Kidney (tissue), 13 donors: ENCODE measurements at regions not wholly inside any gene's neighbourhood (a gene's known extent, or its start where the extent isn't known, plus 50 kb on each side); places are given as distances from the start of the nearest gene placed in this dataset.
A peak's percentile ranks its signal among the peaks of the same experiment; 100 is the strongest.

Source experiments
- DNase-seq, 5 donors: peaks; one replicate each; pipeline ENCODE4 v3.0.0-alpha.2; 2013 to 2020
- FAIRE-seq: peaks from 2 replicates; lab custom pipeline; 2012; peaks lifted over from hg19 to GRCh38; lab: Jason Lieb, UNC
- H3K27ac ChIP-seq, 2 donors: one replicate each; pipeline ENCODE4 v1.7.0; 2013; ENCODE audit warnings: low read depth in 2 of 2, low read length in 2 of 2, inconsistent platforms in 1 of 2
- H3K27me3 ChIP-seq: one replicate; pipeline ENCODE4 v1.7.1; 2013; ENCODE audit warnings: low read length, inconsistent platforms; ENCODE audit not compliant: control insufficient read depth, insufficient read depth
- H3K36me3 ChIP-seq, 3 donors: one replicate each; pipeline versions ENCODE4 v1.7.0 to v1.7.1; 2013; ENCODE audit warnings: low read length in 3 of 3, control low read depth in 1 of 3, inconsistent platforms in 1 of 3; ENCODE audit not compliant: insufficient read depth in 3 of 3, control insufficient read depth in 2 of 3
- H3K4me1 ChIP-seq, 3 donors: one replicate each; pipeline versions ENCODE4 v1.7.0 to v1.7.1; 2013; ENCODE audit warnings: low read length in 3 of 3, inconsistent platforms in 1 of 3, low read depth in 1 of 3; ENCODE audit not compliant: control insufficient read depth in 2 of 3, insufficient read depth in 2 of 3
- H3K4me3 ChIP-seq, 3 donors: one replicate each; pipeline versions ENCODE4 v1.7.0 to v1.8.1; 2013; ENCODE audit warnings: low read length in 3 of 3, control low read depth in 1 of 3, inconsistent platforms in 1 of 3
- H3K9ac ChIP-seq, 3 donors: one replicate each; pipeline versions ENCODE4 v1.7.0 to v1.7.1; 2013; ENCODE audit warnings: low read length in 3 of 3, control low read depth in 1 of 3, inconsistent platforms in 1 of 3
- H3K9me3 ChIP-seq, 3 donors: one replicate each; pipeline versions ENCODE4 v1.7.0 to v1.7.1; 2013; ENCODE audit warnings: low read length in 3 of 3, control low read depth in 1 of 3, inconsistent platforms in 1 of 3; ENCODE audit not compliant: control insufficient read depth in 2 of 3, insufficient read depth in 1 of 3
- intact Hi-C: fragments of 100-400 bp; cut with DNase I; formaldehyde crosslinking; loops from one replicate; pipeline ENCODE4 v1.11.1; 2022
- TF ChIP-seq, protein P1 (sequence below): IDR thresholded peaks from 3 replicates; pipeline ENCODE4 v1.5.1; 2012; ENCODE audit warnings: mild to moderate bottlenecking, moderate library complexity, borderline replicate concordance; ENCODE audit not compliant: insufficient read depth; ENCODE audit errors: extremely low read depth
- donor health status: control.
- donor health status: control.
- donor health status: control.
- donor health status: control.
- donor health status: control.
- donor health status: DM: yes; HTN: yes; CAD: no.
- donor health status: Normal renal cell carcinoma (clear cell type).

DNA sequence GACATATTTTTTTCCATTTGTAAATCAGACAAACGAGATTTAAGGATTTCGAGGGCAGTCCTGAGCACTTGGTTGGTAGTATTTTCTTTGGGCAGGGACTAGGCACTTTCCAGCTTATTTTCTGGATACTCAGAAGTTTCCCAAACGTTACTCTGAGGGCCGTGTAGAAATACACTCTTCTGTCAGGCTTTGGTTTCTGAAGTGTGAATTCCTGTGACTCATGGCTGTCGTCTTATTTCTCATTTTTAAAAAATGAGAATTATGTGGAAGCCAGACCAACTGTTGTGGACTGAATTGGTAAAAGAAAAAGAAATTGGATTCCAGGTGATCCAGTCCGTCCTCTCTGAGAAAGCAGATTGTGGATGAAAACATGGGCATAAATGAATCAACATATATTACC is 658.6 kb upstream of the FANCL start:
- intact Hi-C loops, result no loop called here
- no peak for FAIRE-seq
- Histone ChIP-seq H3K4me1 (no peaks in the 10 kb centered on the region), H3K9me3 (no peaks in the 10 kb centered on the region), H3K36me3 (no peaks in the 10 kb centered on the region), H3K4me3 (no peak overlapping the region), H3K27ac (no peak overlapping the region), H3K27me3 (no peaks in the 10 kb centered on the region), H3K9ac (no peak overlapping the region)
- TF ChIP-seq, protein P1, sequence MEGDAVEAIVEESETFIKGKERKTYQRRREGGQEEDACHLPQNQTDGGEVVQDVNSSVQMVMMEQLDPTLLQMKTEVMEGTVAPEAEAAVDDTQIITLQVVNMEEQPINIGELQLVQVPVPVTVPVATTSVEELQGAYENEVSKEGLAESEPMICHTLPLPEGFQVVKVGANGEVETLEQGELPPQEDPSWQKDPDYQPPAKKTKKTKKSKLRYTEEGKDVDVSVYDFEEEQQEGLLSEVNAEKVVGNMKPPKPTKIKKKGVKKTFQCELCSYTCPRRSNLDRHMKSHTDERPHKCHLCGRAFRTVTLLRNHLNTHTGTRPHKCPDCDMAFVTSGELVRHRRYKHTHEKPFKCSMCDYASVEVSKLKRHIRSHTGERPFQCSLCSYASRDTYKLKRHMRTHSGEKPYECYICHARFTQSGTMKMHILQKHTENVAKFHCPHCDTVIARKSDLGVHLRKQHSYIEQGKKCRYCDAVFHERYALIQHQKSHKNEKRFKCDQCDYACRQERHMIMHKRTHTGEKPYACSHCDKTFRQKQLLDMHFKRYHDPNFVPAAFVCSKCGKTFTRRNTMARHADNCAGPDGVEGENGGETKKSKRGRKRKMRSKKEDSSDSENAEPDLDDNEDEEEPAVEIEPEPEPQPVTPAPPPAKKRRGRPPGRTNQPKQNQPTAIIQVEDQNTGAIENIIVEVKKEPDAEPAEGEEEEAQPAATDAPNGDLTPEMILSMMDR, result no peak
- DNase-seq, result no peak

DNA sequence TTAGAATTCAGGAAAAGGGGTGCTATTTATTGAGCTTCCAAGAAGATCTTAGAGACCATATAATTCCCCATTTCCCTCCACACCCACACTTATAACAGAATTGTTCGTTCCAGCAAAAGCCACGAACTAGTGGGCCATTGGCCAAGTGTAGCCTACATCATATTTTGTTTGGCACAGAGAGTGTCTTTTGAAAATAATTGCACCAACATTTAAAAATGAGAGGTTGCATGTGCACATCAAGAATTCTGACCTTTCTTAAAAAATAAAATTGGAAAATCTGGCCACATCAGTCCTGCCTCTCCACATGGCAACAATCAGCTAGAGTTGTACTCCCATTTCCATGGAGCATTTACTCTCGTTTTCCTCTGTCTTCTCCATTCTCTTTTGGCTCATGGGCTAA is 655.5 kb upstream of the FANCL start:
- FAIRE-seq (no peak), DNase-seq (peak in 2 of 5 donors; percentile 10 to 35)
- Histone ChIP-seq H3K27me3 (no peaks in the 10 kb centered on the region), H3K4me1 (no peaks in the 10 kb centered on the region), H3K4me3 (no peak overlapping the region), H3K9me3 (no peaks in the 10 kb centered on the region), H3K27ac (no peak overlapping the region), H3K36me3 (no peaks in the 10 kb centered on the region), H3K9ac (no peak overlapping the region)
- TF ChIP-seq, protein P1, result no peak
- intact Hi-C loops, result no loop called here

DNA sequence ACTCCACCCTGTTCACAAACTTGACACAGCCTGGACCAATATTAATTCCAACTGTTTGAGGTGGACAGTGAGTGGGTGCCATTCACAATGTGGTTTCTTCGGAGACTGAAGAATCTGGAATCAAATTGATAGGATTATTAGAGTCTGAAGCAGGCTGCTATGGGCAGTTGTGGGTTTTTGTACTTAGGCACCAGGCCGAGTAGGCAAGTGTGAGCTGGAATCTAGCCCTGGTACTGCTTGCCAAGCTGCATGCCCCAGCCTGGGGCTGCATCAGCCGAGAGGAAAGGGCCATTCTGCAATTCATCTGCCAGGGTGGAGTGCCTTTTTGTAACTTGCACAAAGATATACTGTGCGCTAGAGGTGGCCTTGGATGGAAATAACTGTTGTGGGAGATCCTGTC is 654.7 kb upstream of the FANCL start:
- H3K27ac ChIP-seq, result no peak overlapping the region
- H3K36me3 ChIP-seq, result no peaks in the 10 kb centered on the region
- FAIRE-seq (no peak), DNase-seq (no peak)
- H3K4me1 ChIP-seq, result no peaks in the 10 kb centered on the region
- no peaks in the 10 kb centered on the region for H3K9me3 ChIP-seq
- TF ChIP-seq, protein P1, result no peak
- no peak overlapping the region for H3K9ac ChIP-seq
- intact Hi-C loops, result no loop called here
- H3K4me3 ChIP-seq, result no peak overlapping the region
- no peaks in the 10 kb centered on the region for H3K27me3 ChIP-seq

DNA sequence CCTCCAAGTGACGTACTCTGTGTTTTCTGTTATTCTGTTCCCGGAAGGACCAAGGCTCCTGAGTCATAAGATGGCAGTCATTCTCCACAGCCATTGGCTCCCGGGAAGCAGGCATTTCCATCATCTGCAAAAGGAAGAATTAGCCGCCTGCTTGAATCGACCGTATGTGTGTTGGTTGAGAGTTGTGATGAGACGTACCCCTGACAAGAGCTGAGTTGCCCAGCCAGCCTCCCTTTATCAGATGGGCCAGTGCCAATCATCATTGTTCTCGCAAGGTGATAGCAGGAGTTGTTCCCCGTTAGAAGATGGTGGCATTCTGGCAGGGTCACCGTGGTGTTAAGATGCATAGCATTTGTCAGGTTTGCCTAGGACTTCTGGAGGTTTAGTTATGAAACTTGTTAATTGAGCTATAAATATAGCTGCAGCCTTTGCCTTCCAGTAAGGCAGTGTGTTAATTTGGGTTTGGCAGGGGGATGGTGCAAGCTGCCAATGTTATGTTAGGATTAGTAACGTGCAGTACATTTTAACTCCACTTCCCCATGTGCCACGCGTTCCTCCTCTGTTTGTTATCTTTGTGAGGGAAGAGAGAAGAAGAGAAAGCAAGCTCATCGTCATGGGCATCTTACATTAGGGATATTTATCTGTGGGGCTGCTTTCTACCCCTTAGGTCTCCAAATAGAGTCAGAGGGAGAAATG is 652.7 kb upstream of the FANCL start:
- no peaks in the 10 kb centered on the region for H3K27me3 ChIP-seq

More for the DNA sequence above, 652.7 kb upstream of the FANCL start:
- no peak overlapping the region for H3K27ac ChIP-seq
- intact Hi-C loops, result no loop called here
- H3K4me1 ChIP-seq, result no peaks in the 10 kb centered on the region
- DNase-seq (no peak), FAIRE-seq (no peak)
- no peaks in the 10 kb centered on the region for H3K9me3 ChIP-seq
- H3K4me3 ChIP-seq, result no peak overlapping the region
- TF ChIP-seq, protein P1, result no peak
- H3K36me3 ChIP-seq, result no peaks in the 10 kb centered on the region
- no peak overlapping the region for H3K9ac ChIP-seq
